ENCODE measurements at regions not wholly inside any gene's neighbourhood (a gene's known extent, or its start where the extent isn't known, plus 50 kb on each side); places are given as distances from the start of the nearest gene placed in this dataset.

DNA sequence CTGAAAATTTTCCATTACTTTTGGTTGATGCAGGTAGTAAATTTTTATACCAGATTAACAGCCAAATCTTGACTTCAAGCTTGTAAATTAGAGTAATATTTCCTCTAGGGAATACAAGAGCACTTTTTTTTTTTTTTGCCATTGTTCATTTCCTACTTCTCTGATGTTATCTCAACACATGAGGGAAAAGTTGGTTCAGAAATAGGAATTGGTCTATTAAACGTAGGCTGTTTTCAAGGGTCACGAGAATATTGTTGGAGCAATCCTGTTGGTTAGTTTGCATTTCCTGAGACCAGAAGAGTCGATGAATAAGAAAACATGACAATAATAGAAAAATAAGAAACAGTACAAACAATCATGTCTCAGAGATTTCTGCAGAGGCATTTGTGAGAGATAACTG lies 453.9 kb upstream of the CCDC179 start:
- TF ChIP-seq, protein P1, sequence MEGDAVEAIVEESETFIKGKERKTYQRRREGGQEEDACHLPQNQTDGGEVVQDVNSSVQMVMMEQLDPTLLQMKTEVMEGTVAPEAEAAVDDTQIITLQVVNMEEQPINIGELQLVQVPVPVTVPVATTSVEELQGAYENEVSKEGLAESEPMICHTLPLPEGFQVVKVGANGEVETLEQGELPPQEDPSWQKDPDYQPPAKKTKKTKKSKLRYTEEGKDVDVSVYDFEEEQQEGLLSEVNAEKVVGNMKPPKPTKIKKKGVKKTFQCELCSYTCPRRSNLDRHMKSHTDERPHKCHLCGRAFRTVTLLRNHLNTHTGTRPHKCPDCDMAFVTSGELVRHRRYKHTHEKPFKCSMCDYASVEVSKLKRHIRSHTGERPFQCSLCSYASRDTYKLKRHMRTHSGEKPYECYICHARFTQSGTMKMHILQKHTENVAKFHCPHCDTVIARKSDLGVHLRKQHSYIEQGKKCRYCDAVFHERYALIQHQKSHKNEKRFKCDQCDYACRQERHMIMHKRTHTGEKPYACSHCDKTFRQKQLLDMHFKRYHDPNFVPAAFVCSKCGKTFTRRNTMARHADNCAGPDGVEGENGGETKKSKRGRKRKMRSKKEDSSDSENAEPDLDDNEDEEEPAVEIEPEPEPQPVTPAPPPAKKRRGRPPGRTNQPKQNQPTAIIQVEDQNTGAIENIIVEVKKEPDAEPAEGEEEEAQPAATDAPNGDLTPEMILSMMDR (IDR thresholded peaks at IDR 0.05) = no peak
- TF ChIP-seq ZFX (IDR thresholded peaks at IDR 0.05; ENCODE audit: borderline replicate concordance) = no peak
